PC-3 (cell line): ENCODE measurements at regions not wholly inside any gene's neighbourhood (a gene's known extent, or its start where the extent isn't known, plus 50 kb on each side); places are given as distances from the start of the nearest gene placed in this dataset.
A peak's percentile ranks its signal among the peaks of the same experiment; 100 is the strongest.

Experiments
- ATAC-seq: fragments of 200-7000 bp; cut with Tn5 transposase; 2 replicates; pipeline ENCODE4 v1.9.1; 2020; ENCODE audit warnings: mild to moderate bottlenecking, moderate library complexity
- BruUV-seq: library from RNA; stranded (reverse); fragments of 400-500 nt; replicated peaks from 2 replicates; lab custom pipeline; 2021; lab: Mats Ljungman, UMichigan
- CTCF ChIA-PET: fragments of 300-600 bp; sonication (Branson Sonifier 250); formaldehyde crosslinking; loops from one replicate; lab custom pipeline; 2022; ENCODE audit warnings: antibody characterized with exemption; lab: Charles Lee
- POLR2A ChIA-PET: fragments of 300-600 bp; sonication (Branson Sonifier 250); formaldehyde crosslinking; loops from one replicate; lab custom pipeline; 2022; ENCODE audit warnings: antibody characterized with exemption; ENCODE audit not compliant: unreplicated experiment; lab: Charles Lee
- DNase-seq: peaks from one replicate; pipeline ENCODE4 v3.0.0-alpha.2; 2015
- H2AFZ ChIP-seq: fragments of 300-600 bp; sonication (generic); 2 replicates; pipeline ENCODE4 v1.6.0; 2016; ENCODE audit warnings: antibody characterized with exemption, low read length
- H3F3A ChIP-seq: fragments of 300-600 bp; sonication (generic); one replicate; pipeline ENCODE4 v1.6.0; 2017; ENCODE audit warnings: antibody characterized with exemption, low read length, control low read depth, mild to moderate bottlenecking; ENCODE audit not compliant: unreplicated experiment
- H3K27ac ChIP-seq: fragments of 300-600 bp; sonication (generic); 2 replicates; pipeline ENCODE4 v1.5.1; 2016; ENCODE audit warnings: mild to moderate bottlenecking, low read length
- H3K27me3 ChIP-seq: fragments of 300-600 bp; sonication (generic); 2 replicates; pipeline ENCODE4 v1.6.1; 2016; ENCODE audit warnings: low read length, mixed read lengths
- H3K36me3 ChIP-seq: fragments of 300-600 bp; sonication (generic); 2 replicates; pipeline ENCODE4 v1.6.1; 2016; ENCODE audit warnings: low read depth, mixed run types, low read length, mixed read lengths
- H3K4me1 ChIP-seq: fragments of 300-600 bp; sonication (generic); 2 replicates; pipeline ENCODE4 v1.5.1; 2016; ENCODE audit warnings: low read length; ENCODE audit not compliant: insufficient read depth
- H3K4me2 ChIP-seq: fragments of 300-600 bp; sonication (generic); 2 replicates; pipeline ENCODE4 v1.6.0; 2016; ENCODE audit warnings: low read length
- H3K4me3 ChIP-seq: fragments of 300-600 bp; sonication (generic); 2 replicates; pipeline ENCODE4 v1.5.1; 2016; ENCODE audit warnings: mild to moderate bottlenecking, low read length, mixed read lengths
- H3K79me2 ChIP-seq: fragments of 300-600 bp; sonication (generic); 2 replicates; pipeline ENCODE4 v1.6.1; 2017; ENCODE audit warnings: low read length, mixed read lengths
- H3K9ac ChIP-seq: fragments of 300-600 bp; sonication (generic); 2 replicates; pipeline ENCODE4 v1.6.0; 2016; ENCODE audit warnings: mild to moderate bottlenecking, low read length
- H3K9me2 ChIP-seq: fragments of 300-600 bp; sonication (generic); replicated peaks from 2 replicates; pipeline ENCODE4 v1.6.1; 2016; ENCODE audit warnings: mixed run types, low read length, mixed read lengths
- H3K9me3 ChIP-seq: fragments of 300-600 bp; sonication (generic); 2 replicates; pipeline ENCODE4 v1.6.1; 2016; ENCODE audit warnings: low read length, mixed read lengths
- H4K20me1 ChIP-seq: fragments of 300-600 bp; sonication (generic); 2 replicates; pipeline ENCODE4 v1.6.1; 2016; ENCODE audit warnings: low read length, mixed read lengths
- EZH2 ChIP-seq: fragments of 300-600 bp; sonication (generic); IDR thresholded peaks from one replicate; pipeline ENCODE4 v1.6.1; 2017; ENCODE audit warnings: antibody characterized with exemption, mild to moderate bottlenecking, low read length; ENCODE audit not compliant: unreplicated experiment
- EZH2phosphoT487 ChIP-seq: fragments of 300-600 bp; sonication (generic); IDR thresholded peaks from 2 replicates; pipeline ENCODE4 v1.6.1; 2018; ENCODE audit warnings: mild to moderate bottlenecking, antibody characterized with exemption, low read length, borderline replicate concordance
- intact Hi-C: fragments of 100-400 bp; cut with micrococcal nuclease; formaldehyde crosslinking; loops from 2 replicates; pipeline ENCODE4 v1.9.0; 2023
- TF ChIP-seq, protein P1 (sequence below): fragments of 300-600 bp; sonication (generic); conservative IDR thresholded peaks from 2 replicates; pipeline ENCODE4 v1.5.1; 2017; ENCODE audit warnings: antibody characterized with exemption, low read depth, mild to moderate bottlenecking, low read length

DNA sequence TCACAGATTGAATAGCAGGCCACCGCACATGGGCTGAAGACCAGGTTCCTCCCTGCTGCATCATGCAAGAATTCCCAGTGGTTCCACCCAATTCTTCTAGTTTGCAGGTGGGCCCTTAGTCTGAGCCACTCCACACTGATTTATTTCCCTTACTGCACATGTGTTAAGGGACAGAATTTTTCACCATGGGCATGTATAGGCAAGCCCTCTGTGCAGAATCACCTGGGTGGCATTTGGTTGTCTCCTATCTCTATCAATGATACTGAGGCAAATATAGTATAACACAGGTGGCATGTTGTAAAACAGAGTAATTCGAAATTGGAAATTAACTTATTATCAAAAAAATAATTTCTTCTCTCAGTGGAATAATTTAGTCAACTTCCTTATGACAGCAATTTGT lies 1892.4 kb downstream of the NCAM2 start:
- TF ChIP-seq, protein P1, sequence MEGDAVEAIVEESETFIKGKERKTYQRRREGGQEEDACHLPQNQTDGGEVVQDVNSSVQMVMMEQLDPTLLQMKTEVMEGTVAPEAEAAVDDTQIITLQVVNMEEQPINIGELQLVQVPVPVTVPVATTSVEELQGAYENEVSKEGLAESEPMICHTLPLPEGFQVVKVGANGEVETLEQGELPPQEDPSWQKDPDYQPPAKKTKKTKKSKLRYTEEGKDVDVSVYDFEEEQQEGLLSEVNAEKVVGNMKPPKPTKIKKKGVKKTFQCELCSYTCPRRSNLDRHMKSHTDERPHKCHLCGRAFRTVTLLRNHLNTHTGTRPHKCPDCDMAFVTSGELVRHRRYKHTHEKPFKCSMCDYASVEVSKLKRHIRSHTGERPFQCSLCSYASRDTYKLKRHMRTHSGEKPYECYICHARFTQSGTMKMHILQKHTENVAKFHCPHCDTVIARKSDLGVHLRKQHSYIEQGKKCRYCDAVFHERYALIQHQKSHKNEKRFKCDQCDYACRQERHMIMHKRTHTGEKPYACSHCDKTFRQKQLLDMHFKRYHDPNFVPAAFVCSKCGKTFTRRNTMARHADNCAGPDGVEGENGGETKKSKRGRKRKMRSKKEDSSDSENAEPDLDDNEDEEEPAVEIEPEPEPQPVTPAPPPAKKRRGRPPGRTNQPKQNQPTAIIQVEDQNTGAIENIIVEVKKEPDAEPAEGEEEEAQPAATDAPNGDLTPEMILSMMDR = no peak
- no peak for TF ChIP-seq EZH2phosphoT487
- no peak for TF ChIP-seq EZH2
- Histone ChIP-seq H2AFZ (no peak overlapping the region), H3K9me3 (no peaks in the 10 kb centered on the region), H3K4me3 (no peak overlapping the region), H3K27me3 (no peaks in the 10 kb centered on the region), H3K9ac (no peak overlapping the region), H3K9me2 (no peaks in the 10 kb centered on the region), H3K4me2 (no peak overlapping the region), H3K4me1 (peaks cover 22% of the 10 kb centered on the region), H3F3A (no peaks in the 10 kb centered on the region), H4K20me1 (no peaks in the 10 kb centered on the region), H3K36me3 (no peaks in the 10 kb centered on the region), H3K79me2 (no peaks in the 10 kb centered on the region), H3K27ac (no peak overlapping the region)
- BruUV-seq = no TSS peak
- intact Hi-C loops = no loop called here
- POLR2A ChIA-PET = no interaction called here
- CTCF ChIA-PET = no interaction called here
- ATAC-seq (no peak), DNase-seq (no peak)

DNA sequence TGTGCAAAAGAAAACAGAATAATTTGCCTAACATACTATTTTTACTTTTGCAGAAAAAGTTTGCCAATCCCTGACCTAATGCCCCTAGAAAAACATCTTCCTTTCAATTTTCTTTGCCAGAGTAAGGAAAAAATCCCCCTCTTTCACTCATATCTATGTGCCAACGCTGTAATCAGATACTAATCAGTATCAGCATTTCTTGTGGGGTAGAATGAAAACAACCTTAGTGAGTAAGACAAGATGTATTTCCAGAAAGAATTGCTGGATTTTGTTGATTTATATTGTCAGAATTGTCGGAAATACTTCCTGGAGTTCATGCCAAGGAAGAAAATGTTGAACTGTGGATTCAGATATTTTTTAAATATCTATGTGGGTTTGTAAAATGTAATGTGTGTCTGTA lies 1893.8 kb downstream of the NCAM2 start:
- H3K79me2 ChIP-seq = no peaks in the 10 kb centered on the region
- H3K4me1 ChIP-seq = peaks cover 17% of the 10 kb centered on the region; the same call in 1 of the 2 replicates
- H3F3A ChIP-seq = no peaks in the 10 kb centered on the region
- H3K27me3 ChIP-seq = no peaks in the 10 kb centered on the region
- H4K20me1 ChIP-seq = no peaks in the 10 kb centered on the region
- no peaks in the 10 kb centered on the region for H3K36me3 ChIP-seq
- ChIA-PET POLR2A (no interaction called here), CTCF (no interaction called here)
- H3K4me3 ChIP-seq = no peak overlapping the region
- BruUV-seq = no TSS peak
- intact Hi-C loops = no loop called here
- no peak overlapping the region for H3K27ac ChIP-seq
- H3K9me3 ChIP-seq = no peaks in the 10 kb centered on the region
- H2AFZ ChIP-seq = 0 out of 2 replicates have a peak overlapping the region, but pooled peaks have one; percentile 16
- H3K9me2 ChIP-seq = no peaks in the 10 kb centered on the region
- ATAC-seq (no peak), DNase-seq (peak; percentile 15)
- TF ChIP-seq EZH2phosphoT487 = no peak
- TF ChIP-seq, protein P1 = no peak
- no peak for TF ChIP-seq EZH2
- H3K4me2 ChIP-seq = no peak overlapping the region
- H3K9ac ChIP-seq = no peak overlapping the region

DNA sequence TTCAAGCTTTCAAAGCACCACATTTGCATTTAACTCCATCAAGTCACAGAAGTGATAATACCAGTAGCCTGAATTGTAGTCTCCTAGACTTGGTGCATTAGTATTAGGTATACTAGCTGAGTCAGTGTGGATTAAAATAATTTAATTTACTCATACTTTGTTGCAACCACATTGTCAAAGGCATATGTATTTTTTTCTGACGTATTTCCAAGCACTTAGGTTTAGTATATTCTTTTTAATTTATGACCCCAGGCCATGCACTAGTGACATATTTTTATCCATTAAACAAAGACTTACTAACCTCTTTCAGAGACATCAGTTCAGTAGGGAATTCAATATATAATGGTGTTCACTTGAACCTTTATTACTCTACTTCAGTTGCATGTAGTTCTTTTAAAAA lies 1894.5 kb downstream of the NCAM2 start:
- BruUV-seq = no TSS peak
- no peak overlapping the region for H3K27ac ChIP-seq
- H3K9me3 ChIP-seq = no peaks in the 10 kb centered on the region
- H3K4me3 ChIP-seq = no peak overlapping the region
- no peaks in the 10 kb centered on the region for H3K9me2 ChIP-seq
- ATAC-seq = no peak
- H3K79me2 ChIP-seq = no peaks in the 10 kb centered on the region
- intact Hi-C loops = no loop called here
- peaks cover 17% of the 10 kb centered on the region; the same call in 1 of the 2 replicates for H3K4me1 ChIP-seq
- no peaks in the 10 kb centered on the region for H3F3A ChIP-seq
- no peak overlapping the region for H3K9ac ChIP-seq
- no peaks in the 10 kb centered on the region for H4K20me1 ChIP-seq
- no peak for DNase-seq
- TF ChIP-seq EZH2 (no peak), EZH2phosphoT487 (no peak)
- TF ChIP-seq, protein P1 = no peak
- CTCF ChIA-PET = no interaction called here
- H3K36me3 ChIP-seq = no peaks in the 10 kb centered on the region
- no peak overlapping the region for H2AFZ ChIP-seq
- no peak overlapping the region for H3K4me2 ChIP-seq
- H3K27me3 ChIP-seq = no peaks in the 10 kb centered on the region
- POLR2A ChIA-PET = no interaction called here
